PC-9 (cell line): ENCODE measurements at regions not wholly inside any gene's neighbourhood (a gene's known extent, or its start where the extent isn't known, plus 50 kb on each side); places are given as distances from the start of the nearest gene placed in this dataset.

Source experiments
- BruUV-seq: library from RNA; stranded (reverse); fragments of 400-500 nt; replicated peaks from 2 replicates; lab custom pipeline; 2021; lab: Mats Ljungman, UMichigan
- CTCF ChIA-PET: fragments of 300-600 bp; sonication (Branson Sonifier 250); formaldehyde crosslinking; loops from one replicate; lab custom pipeline; 2022; ENCODE audit warnings: antibody characterized with exemption; lab: Charles Lee
- POLR2A ChIA-PET: fragments of 300-600 bp; sonication (Branson Sonifier 250); formaldehyde crosslinking; loops from one replicate; lab custom pipeline; 2022; ENCODE audit warnings: antibody characterized with exemption; ENCODE audit not compliant: unreplicated experiment; lab: Charles Lee
- DNase-seq, 2 experiments: peaks; one replicate each; pipeline versions ENCODE4 v3.0.0 to v3.0.0-alpha.2; 2015 to 2022; ENCODE audit warnings: mixed read lengths in 1 of 2
- H2AFZ ChIP-seq: fragments of 200-600 bp; sonication (generic); 2 replicates; pipeline ENCODE4 v1.8.1; 2017; ENCODE audit warnings: antibody characterized with exemption
- H3F3A ChIP-seq: fragments of 200-600 bp; sonication (generic); 2 replicates; pipeline ENCODE4 v1.8.1; 2017; ENCODE audit warnings: antibody characterized with exemption, mild to moderate bottlenecking, low read depth; ENCODE audit not compliant: insufficient read depth
- H3K27ac ChIP-seq: fragments of 200-600 bp; sonication (generic); 2 replicates; pipeline ENCODE4 v1.6.1; 2016; ENCODE audit warnings: mixed run types
- H3K27me3 ChIP-seq: fragments of 200-600 bp; sonication (generic); 2 replicates; pipeline ENCODE4 v1.6.1; 2016; ENCODE audit warnings: low read depth, mixed run types; ENCODE audit not compliant: insufficient read depth
- H3K36me3 ChIP-seq: fragments of 200-600 bp; sonication (generic); 2 replicates; pipeline ENCODE4 v1.6.1; 2016; ENCODE audit warnings: low read depth, mixed run types
- H3K4me1 ChIP-seq: fragments of 200-600 bp; sonication (generic); replicated peaks from 2 replicates; pipeline ENCODE4 v1.6.1; 2016; ENCODE audit warnings: mixed run types; ENCODE audit not compliant: insufficient read depth
- H3K4me2 ChIP-seq: fragments of 200-600 bp; sonication (generic); 2 replicates; pipeline ENCODE4 v1.6.1; 2017; ENCODE audit warnings: mixed run types
- H3K4me3 ChIP-seq: fragments of 200-600 bp; sonication (generic); 2 replicates; pipeline ENCODE4 v1.6.1; 2016; ENCODE audit warnings: mixed run types
- H3K79me2 ChIP-seq: fragments of 200-600 bp; sonication (generic); 2 replicates; pipeline ENCODE4 v1.6.1; 2017; ENCODE audit warnings: low read depth, mixed run types
- H3K9me2 ChIP-seq: fragments of 200-600 bp; sonication (generic); 2 replicates; pipeline ENCODE4 v1.8.1; 2017; ENCODE audit warnings: mild to moderate bottlenecking; ENCODE audit not compliant: insufficient read depth
- H3K9me3 ChIP-seq: fragments of 200-600 bp; sonication (generic); 2 replicates; pipeline ENCODE4 v1.8.1; 2016; ENCODE audit warnings: low read depth; ENCODE audit not compliant: insufficient read depth
- H4K20me1 ChIP-seq: fragments of 200-600 bp; sonication (generic); 2 replicates; pipeline ENCODE4 v1.8.1; 2017; ENCODE audit not compliant: insufficient read depth
- CTCF ChIP-seq: fragments of 200-600 bp; sonication (generic); conservative IDR thresholded peaks from 2 replicates; pipeline ENCODE4 v1.6.1; 2017; ENCODE audit warnings: mixed run types, antibody characterized with exemption, mild to moderate bottlenecking, moderate library complexity
- EZH2 ChIP-seq: fragments of 200-600 bp; sonication (generic); IDR thresholded peaks from 2 replicates; pipeline ENCODE4 v1.8.0; 2017; ENCODE audit warnings: antibody characterized with exemption, low read depth
- intact Hi-C: fragments of 100-400 bp; cut with micrococcal nuclease; formaldehyde crosslinking; loops from one replicate; pipeline ENCODE4 v1.10.0; 2022; ENCODE audit not compliant: unreplicated experiment

- Histone ChIP-seq H3F3A (no peaks in the 10 kb centered on the region), H3K27ac (no peak overlapping the region), H3K79me2 (no peaks in the 10 kb centered on the region), H3K4me3 (no peak overlapping the region), H2AFZ (no peak overlapping the region), H3K4me2 (no peak overlapping the region), H3K27me3 (no peaks in the 10 kb centered on the region), H3K9me3 (no peaks in the 10 kb centered on the region), H3K4me1 (no peaks in the 10 kb centered on the region), H4K20me1 (no peaks in the 10 kb centered on the region), H3K36me3 (no peaks in the 10 kb centered on the region), H3K9me2 (no peaks in the 10 kb centered on the region)
- ChIA-PET POLR2A (no interaction called here), CTCF (no interaction called here)
- no peak for TF ChIP-seq CTCF
- TF ChIP-seq EZH2 = no peak
- intact Hi-C loops = no loop called here
- BruUV-seq = no TSS peak
- no peak for DNase-seq
Observed at GRCh38 chr3:115226844-115227445, 79.9 kb upstream of the ZBTB20 start.

DNA sequence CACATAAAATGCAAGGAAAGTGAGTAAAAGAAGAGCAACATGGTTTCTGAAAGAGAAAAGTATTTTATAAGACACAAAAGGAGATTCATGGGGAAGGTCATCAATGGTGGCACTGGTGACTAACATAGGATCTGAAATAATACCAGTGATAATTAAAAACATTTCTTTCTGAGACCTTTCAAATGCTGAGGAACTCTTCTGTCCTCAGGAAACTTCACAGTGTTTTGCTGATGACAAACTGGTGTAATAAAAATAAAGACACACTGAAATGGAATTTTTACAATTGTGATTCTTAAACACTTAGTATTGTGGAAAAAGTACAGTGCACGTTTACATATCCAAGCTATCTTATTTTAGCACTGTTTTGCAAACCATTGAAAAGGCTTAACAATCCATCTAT lies 80.4 kb upstream of the ZBTB20 start:
- H2AFZ ChIP-seq = no peak overlapping the region
- CTCF ChIA-PET = no interaction called here
- no peak for DNase-seq
- POLR2A ChIA-PET = no interaction called here
- intact Hi-C loops = no loop called here
- no peak overlapping the region for H3K4me2 ChIP-seq
- H3K27me3 ChIP-seq = no peaks in the 10 kb centered on the region
- H3K9me3 ChIP-seq = no peaks in the 10 kb centered on the region
- BruUV-seq = no TSS peak
- no peak for TF ChIP-seq EZH2
- TF ChIP-seq CTCF = no peak
- no peak overlapping the region for H3K4me3 ChIP-seq
- no peaks in the 10 kb centered on the region for H3K79me2 ChIP-seq
- H3F3A ChIP-seq = no peaks in the 10 kb centered on the region
- no peaks in the 10 kb centered on the region for H3K4me1 ChIP-seq
- H3K9me2 ChIP-seq = no peaks in the 10 kb centered on the region
- H3K27ac ChIP-seq = no peak overlapping the region
- no peaks in the 10 kb centered on the region for H3K36me3 ChIP-seq
- no peaks in the 10 kb centered on the region for H4K20me1 ChIP-seq

- Histone ChIP-seq H3K27ac (no peak overlapping the region), H3F3A (no peaks in the 10 kb centered on the region), H3K4me2 (no peak overlapping the region), H2AFZ (no peak overlapping the region), H3K4me1 (no peaks in the 10 kb centered on the region), H3K4me3 (no peak overlapping the region), H3K9me2 (no peaks in the 10 kb centered on the region), H3K9me3 (no peaks in the 10 kb centered on the region), H3K36me3 (no peaks in the 10 kb centered on the region), H3K27me3 (no peaks in the 10 kb centered on the region), H3K79me2 (no peaks in the 10 kb centered on the region), H4K20me1 (no peaks in the 10 kb centered on the region)
- intact Hi-C loops = no loop called here
- DNase-seq = no peak
- ChIA-PET CTCF (no interaction called here), POLR2A (no interaction called here)
- no TSS peak for BruUV-seq
- TF ChIP-seq EZH2 = no peak
- no peak for TF ChIP-seq CTCF
Observed at GRCh38 chr3:115228266-115228665, 81.2 kb upstream of the ZBTB20 start.
